Lower leg skin (tissue), 3 donors: ENCODE measurements at regions not wholly inside any gene's neighbourhood (a gene's known extent, or its start where the extent isn't known, plus 50 kb on each side); places are given as distances from the start of the nearest gene placed in this dataset.

ENCODE experiments used
- POLR2A ChIP-seq, 2 donors: fragments of 450-650 bp; IDR thresholded peaks; one replicate each; pipeline ENCODE4 v1.6.1; 2016 to 2017; ENCODE audit warnings: antibody characterized with exemption in 2 of 2, mild to moderate bottlenecking in 1 of 2, moderate library complexity in 1 of 2
- TF ChIP-seq, protein P1 (sequence below), 3 donors: fragments of 450-650 bp; IDR thresholded peaks; one replicate each; pipeline ENCODE4 v1.5.1; 2016; ENCODE audit warnings: antibody characterized with exemption in 3 of 3, mild to moderate bottlenecking in 3 of 3, moderate library complexity in 2 of 3

DNA sequence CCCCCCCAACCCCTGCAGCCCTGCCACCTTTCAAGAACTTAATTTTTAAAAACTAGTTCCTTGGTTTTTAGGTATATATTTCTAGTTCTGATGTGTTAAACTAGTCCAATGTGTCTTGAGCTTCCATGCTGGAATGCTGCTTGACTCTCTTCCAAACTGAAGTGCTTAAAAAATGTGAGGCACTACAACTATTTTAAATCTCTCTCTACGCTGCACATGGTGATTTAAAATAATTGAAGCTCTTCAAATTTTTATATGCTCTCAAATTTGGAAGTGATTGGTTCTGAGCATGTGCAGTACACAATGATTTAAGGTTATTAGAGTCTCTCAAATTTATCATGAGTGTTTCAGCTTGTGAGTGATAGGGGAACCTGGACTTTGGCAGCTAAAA, 192.6 kb upstream of the ZEB2 start:
- TF ChIP-seq, protein P1, sequence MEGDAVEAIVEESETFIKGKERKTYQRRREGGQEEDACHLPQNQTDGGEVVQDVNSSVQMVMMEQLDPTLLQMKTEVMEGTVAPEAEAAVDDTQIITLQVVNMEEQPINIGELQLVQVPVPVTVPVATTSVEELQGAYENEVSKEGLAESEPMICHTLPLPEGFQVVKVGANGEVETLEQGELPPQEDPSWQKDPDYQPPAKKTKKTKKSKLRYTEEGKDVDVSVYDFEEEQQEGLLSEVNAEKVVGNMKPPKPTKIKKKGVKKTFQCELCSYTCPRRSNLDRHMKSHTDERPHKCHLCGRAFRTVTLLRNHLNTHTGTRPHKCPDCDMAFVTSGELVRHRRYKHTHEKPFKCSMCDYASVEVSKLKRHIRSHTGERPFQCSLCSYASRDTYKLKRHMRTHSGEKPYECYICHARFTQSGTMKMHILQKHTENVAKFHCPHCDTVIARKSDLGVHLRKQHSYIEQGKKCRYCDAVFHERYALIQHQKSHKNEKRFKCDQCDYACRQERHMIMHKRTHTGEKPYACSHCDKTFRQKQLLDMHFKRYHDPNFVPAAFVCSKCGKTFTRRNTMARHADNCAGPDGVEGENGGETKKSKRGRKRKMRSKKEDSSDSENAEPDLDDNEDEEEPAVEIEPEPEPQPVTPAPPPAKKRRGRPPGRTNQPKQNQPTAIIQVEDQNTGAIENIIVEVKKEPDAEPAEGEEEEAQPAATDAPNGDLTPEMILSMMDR (IDR thresholded peaks at IDR 0.05), result no peak
- TF ChIP-seq POLR2A (IDR thresholded peaks at IDR 0.05), result no peak
